Progenitor cell of endocrine pancreas (in vitro differentiated cells): ENCODE measurements at regions not wholly inside any gene's neighbourhood (a gene's known extent, or its start where the extent isn't known, plus 50 kb on each side); places are given as distances from the start of the nearest gene placed in this dataset.

Experiments
- DNase-seq: peaks from one replicate; pipeline ENCODE4 v3.0.0; 2021; ENCODE audit warnings: low spot score; ENCODE audit not compliant: unreplicated experiment
- H3K27ac Mint-ChIP-seq: 2 replicates; pipeline ENCODE4 v1.8.0; 2021; ENCODE audit warnings: mild to moderate bottlenecking, moderate library complexity, mixed read lengths
- H3K27me3 Mint-ChIP-seq: 2 replicates; pipeline ENCODE4 v1.8.0; 2021; ENCODE audit warnings: mixed read lengths
- H3K36me3 Mint-ChIP-seq: 2 replicates; pipeline ENCODE4 v1.8.0; 2022; ENCODE audit warnings: mixed read lengths; ENCODE audit not compliant: insufficient read depth
- H3K4me1 Mint-ChIP-seq: 2 replicates; pipeline ENCODE4 v1.8.0; 2021; ENCODE audit warnings: low read depth, mixed read lengths
- H3K4me3 Mint-ChIP-seq: 2 replicates; pipeline ENCODE4 v1.8.0; 2021; ENCODE audit warnings: low read depth, mild to moderate bottlenecking, moderate library complexity, mixed read lengths
- H3K9me3 Mint-ChIP-seq: 2 replicates; pipeline ENCODE4 v1.8.0; 2021; ENCODE audit warnings: low read depth, mixed read lengths
- TF ChIP-seq, protein P1 (sequence below): fragments of 200-600 bp; sonication (generic); IDR thresholded peaks from one replicate; pipeline ENCODE4 v1.5.0; 2021; ENCODE audit warnings: antibody characterized with exemption, mild to moderate bottlenecking; ENCODE audit not compliant: unreplicated experiment

DNA sequence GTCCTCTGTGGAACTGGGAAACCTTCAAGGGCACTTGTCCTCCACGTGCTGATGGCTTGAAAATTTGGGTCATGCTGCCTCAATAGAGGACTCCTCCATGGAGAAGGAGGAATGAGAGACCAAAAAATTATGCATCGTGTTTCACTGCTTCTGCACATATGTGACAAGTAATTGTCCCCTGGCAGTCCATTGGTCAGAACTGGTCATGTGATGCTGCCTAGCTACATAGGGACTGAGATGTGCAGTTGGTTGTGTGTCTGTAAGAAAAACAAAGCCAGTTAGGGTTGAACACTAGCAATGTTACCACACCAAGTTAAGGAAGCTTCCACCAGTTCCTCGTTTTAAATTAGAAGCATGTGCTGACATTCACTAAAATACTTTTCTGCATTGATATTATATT lies 201.9 kb upstream of the ANKH start:
- TF ChIP-seq, protein P1, sequence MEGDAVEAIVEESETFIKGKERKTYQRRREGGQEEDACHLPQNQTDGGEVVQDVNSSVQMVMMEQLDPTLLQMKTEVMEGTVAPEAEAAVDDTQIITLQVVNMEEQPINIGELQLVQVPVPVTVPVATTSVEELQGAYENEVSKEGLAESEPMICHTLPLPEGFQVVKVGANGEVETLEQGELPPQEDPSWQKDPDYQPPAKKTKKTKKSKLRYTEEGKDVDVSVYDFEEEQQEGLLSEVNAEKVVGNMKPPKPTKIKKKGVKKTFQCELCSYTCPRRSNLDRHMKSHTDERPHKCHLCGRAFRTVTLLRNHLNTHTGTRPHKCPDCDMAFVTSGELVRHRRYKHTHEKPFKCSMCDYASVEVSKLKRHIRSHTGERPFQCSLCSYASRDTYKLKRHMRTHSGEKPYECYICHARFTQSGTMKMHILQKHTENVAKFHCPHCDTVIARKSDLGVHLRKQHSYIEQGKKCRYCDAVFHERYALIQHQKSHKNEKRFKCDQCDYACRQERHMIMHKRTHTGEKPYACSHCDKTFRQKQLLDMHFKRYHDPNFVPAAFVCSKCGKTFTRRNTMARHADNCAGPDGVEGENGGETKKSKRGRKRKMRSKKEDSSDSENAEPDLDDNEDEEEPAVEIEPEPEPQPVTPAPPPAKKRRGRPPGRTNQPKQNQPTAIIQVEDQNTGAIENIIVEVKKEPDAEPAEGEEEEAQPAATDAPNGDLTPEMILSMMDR = no peak
- H3K36me3 Mint-ChIP-seq = no peaks in the 10 kb centered on the region

DNA sequence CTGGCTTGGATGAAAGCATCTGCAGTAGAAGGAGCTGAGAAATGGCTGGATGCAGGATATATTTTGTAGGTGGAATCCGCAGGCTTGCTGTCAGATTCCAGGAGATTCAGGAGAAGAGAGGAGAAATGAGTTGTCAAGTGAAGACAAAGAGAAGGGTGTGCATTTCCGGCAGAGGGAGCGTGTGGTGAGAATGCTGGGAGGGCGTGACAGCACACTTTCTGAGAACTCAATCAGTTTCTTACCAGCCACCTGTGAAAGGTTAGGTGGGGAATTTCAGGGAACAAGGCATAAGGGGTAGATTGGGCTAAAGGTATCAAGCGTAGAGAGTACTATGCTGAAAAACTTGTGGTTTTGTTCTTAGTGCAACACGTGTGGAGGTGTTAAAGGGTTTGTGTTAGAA lies 199.3 kb upstream of the ANKH start:
- no peak overlapping the region for H3K27ac Mint-ChIP-seq
- no peaks in the 10 kb centered on the region for H3K9me3 Mint-ChIP-seq
- DNase-seq = no peak
- H3K4me3 Mint-ChIP-seq = no peak overlapping the region
- TF ChIP-seq, protein P1 = no peak
- H3K36me3 Mint-ChIP-seq = no peaks in the 10 kb centered on the region
- no peaks in the 10 kb centered on the region for H3K4me1 Mint-ChIP-seq
- H3K27me3 Mint-ChIP-seq = no peaks in the 10 kb centered on the region

More for the DNA sequence above, 201.9 kb upstream of the ANKH start:
- Mint-ChIP-seq H3K4me3 (no peak overlapping the region), H3K27ac (no peak overlapping the region), H3K9me3 (no peaks in the 10 kb centered on the region), H3K27me3 (no peaks in the 10 kb centered on the region), H3K4me1 (no peaks in the 10 kb centered on the region)
- DNase-seq = no peak

DNA sequence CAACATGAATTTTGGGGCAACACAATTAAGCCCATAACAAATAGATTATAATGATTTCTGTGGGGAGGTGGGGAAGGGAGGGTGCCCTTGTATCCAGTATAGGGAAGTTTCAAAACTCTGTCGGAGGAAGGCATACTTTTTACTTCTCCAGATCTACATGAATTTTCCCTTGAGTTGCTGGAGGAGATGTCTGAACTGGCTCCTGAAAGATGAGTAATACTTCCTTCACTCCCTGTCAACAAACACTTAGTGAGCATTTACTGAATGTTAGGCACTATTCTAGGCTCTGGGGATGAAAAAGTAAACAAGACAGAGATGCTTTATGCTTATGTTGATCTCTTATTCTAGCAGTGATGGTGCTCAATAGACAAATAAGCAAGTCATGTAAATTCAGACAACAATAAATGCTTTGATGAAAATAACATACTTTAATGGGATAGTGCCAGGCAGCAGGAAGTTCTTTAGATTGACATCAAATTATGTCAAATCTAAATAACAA lies 197.9 kb upstream of the ANKH start:
- no peaks in the 10 kb centered on the region for H3K27me3 Mint-ChIP-seq
- no peaks in the 10 kb centered on the region for H3K9me3 Mint-ChIP-seq

DNA sequence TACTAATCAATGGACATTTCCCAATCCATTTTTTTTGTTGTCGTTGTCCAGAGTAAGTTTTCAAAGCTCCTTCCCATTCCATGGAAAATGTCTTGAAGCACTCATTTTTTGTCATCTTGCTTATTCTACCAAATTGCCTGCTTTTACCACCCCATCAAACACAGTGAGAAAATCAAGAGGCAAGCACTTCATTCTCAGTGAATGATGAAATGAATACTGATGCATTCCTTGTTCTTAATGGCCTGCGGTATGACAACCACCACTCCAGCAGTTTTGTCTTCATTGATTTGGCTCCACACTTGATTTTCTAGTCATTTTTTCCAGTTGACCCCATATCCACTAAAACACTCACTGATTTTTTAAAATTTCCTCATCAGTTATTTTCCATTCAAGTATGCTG lies 193.5 kb upstream of the ANKH start:
- no peak overlapping the region for H3K27ac Mint-ChIP-seq
- TF ChIP-seq, protein P1 = no peak
- DNase-seq = no peak
- no peaks in the 10 kb centered on the region for H3K36me3 Mint-ChIP-seq
- no peaks in the 10 kb centered on the region for H3K27me3 Mint-ChIP-seq
- H3K4me3 Mint-ChIP-seq = no peak overlapping the region
- H3K9me3 Mint-ChIP-seq = peaks cover 3% of the 10 kb centered on the region
- H3K4me1 Mint-ChIP-seq = peaks cover 6% of the 10 kb centered on the region

More for the DNA sequence above, 197.9 kb upstream of the ANKH start:
- Mint-ChIP-seq H3K4me1 (peaks cover 5% of the 10 kb centered on the region), H3K36me3 (no peaks in the 10 kb centered on the region), H3K27ac (no peak overlapping the region), H3K4me3 (no peak overlapping the region)
- DNase-seq = no peak
- TF ChIP-seq, protein P1 = no peak

DNA sequence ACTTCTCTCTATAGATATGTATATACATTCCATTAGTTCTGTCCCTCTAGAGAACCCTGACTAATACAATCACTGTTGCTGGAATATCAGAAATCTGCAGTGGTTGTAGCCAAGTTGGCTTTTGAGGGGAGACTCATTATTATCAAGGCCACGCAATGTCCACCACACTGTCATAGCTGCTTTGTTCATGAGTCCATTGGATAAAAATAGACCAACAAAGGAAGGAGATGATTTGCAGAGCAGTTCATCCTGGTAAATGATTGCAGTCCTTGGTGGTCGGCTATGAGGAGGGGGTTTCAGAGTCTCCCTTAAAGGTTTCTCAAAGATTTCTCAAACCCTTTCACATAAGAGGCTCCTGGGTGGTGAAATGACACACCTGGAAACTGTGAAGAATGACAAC lies 192.8 kb upstream of the ANKH start:
- Mint-ChIP-seq H3K4me1 (peaks cover 6% of the 10 kb centered on the region), H3K9me3 (peaks cover 3% of the 10 kb centered on the region), H3K4me3 (no peak overlapping the region), H3K27ac (no peak overlapping the region), H3K36me3 (no peaks in the 10 kb centered on the region), H3K27me3 (no peaks in the 10 kb centered on the region)
- TF ChIP-seq, protein P1 = no peak
- no peak for DNase-seq
